Activated naive CD8-positive, alpha-beta T cell treated with anti-CD3 and anti-CD28 coated beads, Interleukin-2, amount 10 ng/mL, durations not matched to agents 7 days and 5 days (primary cell): ENCODE measurements at regions not wholly inside any gene's neighbourhood (a gene's known extent, or its start where the extent isn't known, plus 50 kb on each side); places are given as distances from the start of the nearest gene placed in this dataset.
"Not testable (repeated sequence)": the region's sequence is repeated elsewhere in the genome, so short reads cannot be mapped to it uniquely, and the experiment has no call there.

Experiments
- ATAC-seq: fragments of 150-1000 bp; cut with Tn5 transposase; one replicate; pipeline ENCODE4 v1.10.0; 2021; ENCODE audit warnings: low read depth, moderate library complexity
- POLR2A ChIA-PET: fragments of 350-600 bp; sonication (Branson Sonifier 250); formaldehyde crosslinking; loops from one replicate; lab custom pipeline; 2021; ENCODE audit warnings: antibody characterized with exemption; lab: Charles Lee
- DNase-seq: peaks from one replicate; pipeline ENCODE4 v3.0.0; 2021
- H3K27ac Mint-ChIP-seq: one replicate; pipeline ENCODE4 v1.8.0; 2022; ENCODE audit warnings: mild to moderate bottlenecking, mixed read lengths
- H3K27me3 Mint-ChIP-seq: one replicate; pipeline ENCODE4 v1.8.0; 2022; ENCODE audit warnings: mild to moderate bottlenecking, moderate library complexity, mixed read lengths
- H3K36me3 Mint-ChIP-seq: one replicate; pipeline ENCODE4 v1.8.0; 2021; ENCODE audit warnings: mild to moderate bottlenecking, mixed read lengths
- H3K4me1 Mint-ChIP-seq: one replicate; pipeline ENCODE4 v1.8.0; 2021; ENCODE audit warnings: mixed read lengths
- H3K4me3 Mint-ChIP-seq: one replicate; pipeline ENCODE4 v1.8.0; 2022; ENCODE audit warnings: mild to moderate bottlenecking, moderate library complexity, mixed read lengths
- H3K9me3 Mint-ChIP-seq: one replicate; pipeline ENCODE4 v1.8.0; 2021; ENCODE audit warnings: mixed read lengths

DNA sequence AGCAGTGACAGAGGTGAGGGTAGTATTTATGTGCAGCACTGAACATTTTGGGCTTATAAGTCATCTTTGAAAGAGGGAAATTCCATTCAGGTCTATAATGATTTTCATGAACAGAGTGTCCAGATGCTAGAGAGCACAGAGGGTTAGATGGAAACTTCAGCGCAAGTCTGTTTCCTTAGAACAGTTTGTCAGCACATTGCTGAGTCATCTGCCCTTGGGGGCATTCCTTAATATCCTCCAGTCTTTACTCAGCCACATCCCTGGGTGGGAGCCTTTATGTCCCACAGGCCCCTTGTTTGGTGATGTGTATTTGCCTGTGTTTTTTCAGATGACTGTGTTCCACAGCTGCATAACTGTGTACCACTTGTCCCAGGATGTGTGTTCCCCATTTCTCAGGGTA is 138.5 kb upstream of the S1PR3 start:
- Mint-ChIP-seq H3K27me3 (peaks cover 35% of the 10 kb centered on the region), H3K9me3 (peaks cover 4% of the 10 kb centered on the region)
- POLR2A ChIA-PET, result no interaction called here

GRCh38 chr9:88870627-88871026 is 120.6 kb upstream of the S1PR3 start:
- Mint-ChIP-seq H3K9me3 (no peaks in the 10 kb centered on the region), H3K4me1 (no peaks in the 10 kb centered on the region), H3K4me3 (no peak overlapping the region), H3K36me3 (no peaks in the 10 kb centered on the region), H3K27me3 (peaks cover 14% of the 10 kb centered on the region), H3K27ac (no peak overlapping the region)
- no peak for ATAC-seq
- POLR2A ChIA-PET, result no interaction called here
- no peak for DNase-seq

More for the DNA sequence above, 138.5 kb upstream of the S1PR3 start:
- ATAC-seq, result no peak
- DNase-seq, result no peak
- H3K4me3 Mint-ChIP-seq, result no peak overlapping the region
- H3K27ac Mint-ChIP-seq, result no peak overlapping the region
- no peaks in the 10 kb centered on the region for H3K36me3 Mint-ChIP-seq
- no peaks in the 10 kb centered on the region for H3K4me1 Mint-ChIP-seq

DNA sequence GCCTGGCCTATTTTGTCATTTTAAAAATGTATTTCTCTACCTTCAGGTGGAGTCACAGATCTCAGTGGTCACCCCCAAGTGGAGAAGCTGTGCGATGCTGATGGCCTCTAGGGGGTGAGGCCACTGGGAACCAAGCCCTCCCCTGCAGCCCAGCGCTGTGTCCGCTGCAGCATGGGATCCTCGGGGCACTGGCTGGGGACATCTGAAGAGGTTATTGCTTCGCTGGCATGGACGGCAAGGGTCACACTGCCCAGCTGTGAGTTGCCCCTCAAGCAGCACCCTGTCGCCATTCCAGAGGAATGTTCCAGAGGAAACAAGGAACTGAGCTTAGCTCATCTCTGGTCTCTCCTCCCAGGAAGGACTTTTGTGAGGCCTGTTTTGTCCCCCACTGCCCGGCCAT is 119.6 kb upstream of the S1PR3 start:
- ATAC-seq (no peak), DNase-seq (no peak)
- Mint-ChIP-seq H3K27ac (no peak overlapping the region), H3K9me3 (no peaks in the 10 kb centered on the region), H3K36me3 (no peaks in the 10 kb centered on the region), H3K4me1 (no peaks in the 10 kb centered on the region), H3K4me3 (no peak overlapping the region), H3K27me3 (peaks cover 14% of the 10 kb centered on the region)
- POLR2A ChIA-PET, result no interaction called here

- POLR2A ChIA-PET, result no interaction called here
- Mint-ChIP-seq H3K27me3 (peaks cover 12% of the 10 kb centered on the region), H3K27ac (no peak overlapping the region), H3K9me3 (no peaks in the 10 kb centered on the region), H3K4me3 (no peak overlapping the region), H3K36me3 (no peaks in the 10 kb centered on the region), H3K4me1 (no peaks in the 10 kb centered on the region)
- DNase-seq, result no peak
- no peak for ATAC-seq
These were observed 118.9 kb upstream of the S1PR3 start for GRCh38 chr9:88872192-88872946.

GRCh38 chr9:88873635-88874034 is 117.6 kb upstream of the S1PR3 start:
- H3K4me1 Mint-ChIP-seq, result no peaks in the 10 kb centered on the region
- DNase-seq (no peak), ATAC-seq (no peak)
- no peaks in the 10 kb centered on the region for H3K36me3 Mint-ChIP-seq
- H3K27ac Mint-ChIP-seq, result no peak overlapping the region
- POLR2A ChIA-PET, result no interaction called here
- no peak overlapping the region for H3K4me3 Mint-ChIP-seq
- H3K9me3 Mint-ChIP-seq, result no peaks in the 10 kb centered on the region
- peaks cover 12% of the 10 kb centered on the region for H3K27me3 Mint-ChIP-seq

- peaks cover 8% of the 10 kb centered on the region for H3K27me3 Mint-ChIP-seq
These were observed 116.9 kb upstream of the S1PR3 start for GRCh38 chr9:88874391-88874790.

DNA sequence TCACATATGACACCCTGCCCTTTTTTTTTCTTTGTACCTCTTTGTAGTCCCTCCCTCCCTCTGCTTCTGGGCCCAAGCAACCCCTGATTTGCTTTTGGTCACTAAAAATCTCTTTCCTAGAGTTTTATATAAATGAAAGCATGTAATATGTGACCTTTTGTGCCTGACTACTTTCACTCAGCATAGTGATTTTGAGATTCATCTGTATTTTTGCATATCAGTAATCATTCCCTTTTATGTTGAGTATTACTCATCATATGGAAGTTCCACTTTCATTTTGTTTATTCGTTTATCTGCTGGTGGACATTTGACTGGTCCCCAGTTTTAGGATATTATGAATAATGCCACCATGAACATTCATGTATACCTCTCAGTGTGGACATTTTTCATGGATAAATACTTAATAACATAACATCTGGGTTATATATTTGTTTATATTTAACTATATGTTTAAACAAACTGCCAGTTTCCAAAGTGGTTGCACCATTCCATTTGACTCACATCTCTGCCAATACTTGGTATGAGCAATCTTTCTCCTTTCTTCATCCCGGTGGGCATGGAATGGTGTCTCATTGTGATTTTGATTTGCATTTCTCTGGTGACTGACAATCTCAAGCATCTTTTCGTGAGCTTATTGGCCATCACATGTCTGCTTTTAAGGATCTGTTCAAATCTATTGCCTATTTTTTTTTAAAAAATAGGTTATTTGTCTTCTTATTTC is 115.7 kb upstream of the S1PR3 start:
- Mint-ChIP-seq H3K27me3 (peaks cover 5% of the 10 kb centered on the region), H3K36me3 (no peaks in the 10 kb centered on the region), H3K4me1 (no peaks in the 10 kb centered on the region), H3K27ac (no peak overlapping the region), H3K4me3 (no peak overlapping the region), H3K9me3 (no peaks in the 10 kb centered on the region)
- POLR2A ChIA-PET, result no interaction called here
- DNase-seq (no peak), ATAC-seq (no peak)

More at GRCh38 chr9:88874391-88874790, 116.9 kb upstream of the S1PR3 start:
- no peaks in the 10 kb centered on the region for H3K36me3 Mint-ChIP-seq
- ATAC-seq (no peak), DNase-seq (no peak)
- H3K27ac Mint-ChIP-seq, result no peak overlapping the region
- POLR2A ChIA-PET, result no interaction called here
- H3K9me3 Mint-ChIP-seq, result no peaks in the 10 kb centered on the region
- no peak overlapping the region for H3K4me3 Mint-ChIP-seq
- H3K4me1 Mint-ChIP-seq, result no peaks in the 10 kb centered on the region

GRCh38 chr9:88880199-88880598 is 111.1 kb upstream of the S1PR3 start:
- Mint-ChIP-seq H3K36me3 (no peaks in the 10 kb centered on the region), H3K4me1 (peaks cover 4% of the 10 kb centered on the region), H3K4me3 (no peak overlapping the region), H3K27ac (no peak overlapping the region), H3K27me3 (peaks cover 6% of the 10 kb centered on the region), H3K9me3 (no peaks in the 10 kb centered on the region)
- DNase-seq (no peak), ATAC-seq (no peak)
- POLR2A ChIA-PET, result no interaction called here

- H3K27me3 Mint-ChIP-seq, result peaks cover 11% of the 10 kb centered on the region
- H3K36me3 Mint-ChIP-seq, H3K9me3 Mint-ChIP-seq, DNase-seq, POLR2A ChIA-PET, H3K4me1 Mint-ChIP-seq, H3K4me3 Mint-ChIP-seq, ATAC-seq, H3K27ac Mint-ChIP-seq: not testable (repeated sequence)
These were observed 107.0 kb upstream of the S1PR3 start for GRCh38 chr9:88884291-88884690.

DNA sequence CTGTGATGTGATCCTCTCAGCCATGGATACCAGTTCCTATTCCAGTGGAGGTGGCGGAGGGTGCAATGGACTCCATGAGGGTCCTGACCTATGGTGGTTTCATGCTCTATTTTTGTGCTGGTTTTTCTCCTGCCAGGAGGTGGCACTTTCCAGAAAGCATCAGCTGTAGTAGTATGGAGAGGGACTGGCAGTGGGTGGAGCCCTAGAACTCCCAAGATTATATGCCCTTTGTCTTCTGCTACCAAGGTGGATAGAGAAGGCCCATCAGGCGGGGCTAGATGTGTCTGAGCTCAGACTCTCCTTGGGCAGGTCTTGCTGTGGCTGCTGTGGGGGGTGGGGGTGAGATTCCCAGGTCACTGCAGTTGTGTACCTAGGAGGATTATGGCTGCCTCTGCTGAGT is 104.5 kb upstream of the S1PR3 start:
- H3K9me3 Mint-ChIP-seq, ATAC-seq, H3K27ac Mint-ChIP-seq, H3K36me3 Mint-ChIP-seq, H3K4me3 Mint-ChIP-seq, H3K4me1 Mint-ChIP-seq, DNase-seq, POLR2A ChIA-PET: not testable (repeated sequence)
- H3K27me3 Mint-ChIP-seq, result peaks cover 11% of the 10 kb centered on the region

DNA sequence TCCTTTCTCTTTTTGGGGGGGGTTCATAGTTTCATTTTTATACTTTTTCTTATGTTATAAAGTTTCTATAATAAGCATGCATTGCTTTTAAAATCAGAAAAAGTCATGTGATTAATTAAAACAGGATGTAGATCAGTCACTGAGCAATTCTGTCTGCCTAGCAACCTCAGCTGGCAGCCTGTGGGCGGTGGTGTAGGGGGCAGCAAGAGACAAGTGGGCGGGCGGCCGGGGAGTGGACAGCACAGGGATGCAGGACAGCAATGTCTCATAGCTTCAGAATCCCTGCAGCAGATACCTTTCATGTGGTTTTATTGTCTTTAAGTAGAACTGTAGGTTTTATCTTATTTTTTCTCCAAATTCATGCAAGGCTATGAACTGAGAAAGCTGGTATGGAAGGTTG is 101.9 kb upstream of the S1PR3 start:
- Mint-ChIP-seq H3K27ac (no peak overlapping the region), H3K4me1 (peaks cover 8% of the 10 kb centered on the region), H3K36me3 (no peaks in the 10 kb centered on the region), H3K4me3 (no peak overlapping the region), H3K27me3 (peaks cover 5% of the 10 kb centered on the region), H3K9me3 (no peaks in the 10 kb centered on the region)
- ATAC-seq (no peak), DNase-seq (no peak)
- POLR2A ChIA-PET, result no interaction called here

DNA sequence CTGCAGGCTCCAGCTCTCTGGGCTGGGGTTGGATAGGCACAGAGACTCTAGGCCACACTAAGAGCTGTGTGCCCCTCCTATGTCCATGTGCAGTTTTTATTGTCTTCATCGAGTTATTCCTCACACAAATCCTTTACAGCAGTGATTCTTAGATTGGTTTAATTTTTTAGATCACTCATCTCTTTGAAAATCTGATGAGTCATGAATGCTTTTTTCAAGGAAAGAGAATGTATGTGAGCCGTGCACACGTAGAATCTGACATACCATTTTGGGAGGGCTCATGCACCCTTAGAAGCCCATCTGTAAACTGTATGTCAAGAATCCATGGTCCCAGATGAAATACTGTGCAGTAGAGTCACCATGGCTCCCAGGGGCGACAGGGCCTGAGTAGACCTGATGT is 100.7 kb upstream of the S1PR3 start:
- Mint-ChIP-seq H3K27ac (no peak overlapping the region), H3K9me3 (no peaks in the 10 kb centered on the region), H3K36me3 (no peaks in the 10 kb centered on the region), H3K4me1 (peaks cover 5% of the 10 kb centered on the region), H3K4me3 (no peak overlapping the region), H3K27me3 (peaks cover 8% of the 10 kb centered on the region)
- ATAC-seq, result no peak
- DNase-seq, result no peak
- POLR2A ChIA-PET, result no interaction called here

- peaks cover 5% of the 10 kb centered on the region for H3K4me1 Mint-ChIP-seq
- no peak for ATAC-seq
- H3K36me3 Mint-ChIP-seq, result no peaks in the 10 kb centered on the region
- no peak for DNase-seq
- H3K27ac Mint-ChIP-seq, result no peak overlapping the region
- H3K27me3 Mint-ChIP-seq, result peaks cover 9% of the 10 kb centered on the region
- no peak overlapping the region for H3K4me3 Mint-ChIP-seq
- POLR2A ChIA-PET, result no interaction called here
- no peaks in the 10 kb centered on the region for H3K9me3 Mint-ChIP-seq
These were observed 100.2 kb upstream of the S1PR3 start for GRCh38 chr9:88891040-88891439.

GRCh38 chr9:88892724-88893123 is 98.5 kb upstream of the S1PR3 start:
- no peak overlapping the region for H3K4me3 Mint-ChIP-seq
- POLR2A ChIA-PET, result no interaction called here
- H3K27me3 Mint-ChIP-seq, result peaks cover 7% of the 10 kb centered on the region
- H3K27ac Mint-ChIP-seq, result no peak overlapping the region
- peaks cover 5% of the 10 kb centered on the region for H3K4me1 Mint-ChIP-seq
- DNase-seq, result no peak
- H3K9me3 Mint-ChIP-seq, result no peaks in the 10 kb centered on the region
- no peak for ATAC-seq
- no peaks in the 10 kb centered on the region for H3K36me3 Mint-ChIP-seq
